ENCODE measurements at regions not wholly inside any gene's neighbourhood (a gene's known extent, or its start where the extent isn't known, plus 50 kb on each side); places are given as distances from the start of the nearest gene placed in this dataset.

GRCh38 chr5:87949676-87950631 is 318.7 kb downstream of the TMEM161B start:
- no peak for DNase-seq (ENCODE audit: low spot score)

GRCh38 chr5:87948486-87948885 is 320.2 kb downstream of the TMEM161B start:
- DNase-seq (ENCODE audit: low spot score) = no peak

- DNase-seq (ENCODE audit: low spot score) = no peak
Measured at GRCh38 chr5:87946271-87946670, 322.4 kb downstream of the TMEM161B start.

GRCh38 chr5:87945286-87945650 is 323.4 kb downstream of the TMEM161B start:
- DNase-seq (ENCODE audit: low spot score) = no peak

GRCh38 chr5:87944553-87945285 is 323.9 kb downstream of the TMEM161B start:
- no peak for DNase-seq (ENCODE audit: low spot score)

GRCh38 chr5:87940775-87941174 is 327.9 kb downstream of the TMEM161B start:
- DNase-seq (ENCODE audit: low spot score) = no peak

- DNase-seq (ENCODE audit: low spot score) = no peak
Measured at GRCh38 chr5:87936667-87937066, 332.0 kb downstream of the TMEM161B start.

- no peak for DNase-seq (ENCODE audit: low spot score)
Measured at GRCh38 chr5:87924436-87924835, 344.2 kb downstream of the TMEM161B start.

- DNase-seq (ENCODE audit: low spot score) = no peak
Measured at GRCh38 chr5:87916320-87916719, 352.3 kb downstream of the TMEM161B start.

- no peak for DNase-seq (ENCODE audit: low spot score)
Measured at GRCh38 chr5:87912419-87912818, 356.2 kb downstream of the TMEM161B start.

GRCh38 chr5:87909382-87909781 is 359.3 kb downstream of the TMEM161B start:
- no peak for DNase-seq (ENCODE audit: low spot score)

GRCh38 chr5:87906962-87907361 is 361.7 kb downstream of the TMEM161B start:
- DNase-seq (ENCODE audit: low spot score) = no peak

GRCh38 chr5:87900419-87900818 is 368.2 kb downstream of the TMEM161B start:
- DNase-seq (ENCODE audit: low spot score) = no peak

GRCh38 chr5:87899721-87900131 is 368.9 kb downstream of the TMEM161B start:
- DNase-seq (ENCODE audit: low spot score) = no peak

GRCh38 chr5:87899208-87899661 is 369.4 kb downstream of the TMEM161B start:
- no peak for DNase-seq (ENCODE audit: low spot score)

GRCh38 chr5:87898574-87898973 is 370.1 kb downstream of the TMEM161B start:
- DNase-seq (ENCODE audit: low spot score) = no peak

- DNase-seq (ENCODE audit: low spot score) = no peak
Measured at GRCh38 chr5:87888139-87888538, 380.5 kb downstream of the TMEM161B start.

- DNase-seq (ENCODE audit: low spot score) = no peak
Measured at GRCh38 chr5:87887247-87887646, 381.4 kb downstream of the TMEM161B start.

- DNase-seq (ENCODE audit: low spot score) = no peak
Measured at GRCh38 chr5:87886164-87886563, 382.5 kb downstream of the TMEM161B start.

- no peak for DNase-seq (ENCODE audit: low spot score)
Measured at GRCh38 chr5:87885758-87886157, 382.9 kb downstream of the TMEM161B start.

- no peak for DNase-seq (ENCODE audit: low spot score)
Measured at GRCh38 chr5:87877495-87877894, 391.1 kb downstream of the TMEM161B start.

GRCh38 chr5:87877023-87877422 is 391.6 kb downstream of the TMEM161B start:
- DNase-seq (ENCODE audit: low spot score) = no peak

- no peak for DNase-seq (ENCODE audit: low spot score)
Measured at GRCh38 chr5:87876616-87877015, 392.0 kb downstream of the TMEM161B start.

Data from hematopoietic multipotent progenitor cell treated with erythropoietin and hydrocortisone succinate and interleukin-3 and kit ligand, for 17 days (in vitro differentiated cells).